ENCODE measurements at regions not wholly inside any gene's neighbourhood (a gene's known extent, or its start where the extent isn't known, plus 50 kb on each side); places are given as distances from the start of the nearest gene placed in this dataset.

DNA sequence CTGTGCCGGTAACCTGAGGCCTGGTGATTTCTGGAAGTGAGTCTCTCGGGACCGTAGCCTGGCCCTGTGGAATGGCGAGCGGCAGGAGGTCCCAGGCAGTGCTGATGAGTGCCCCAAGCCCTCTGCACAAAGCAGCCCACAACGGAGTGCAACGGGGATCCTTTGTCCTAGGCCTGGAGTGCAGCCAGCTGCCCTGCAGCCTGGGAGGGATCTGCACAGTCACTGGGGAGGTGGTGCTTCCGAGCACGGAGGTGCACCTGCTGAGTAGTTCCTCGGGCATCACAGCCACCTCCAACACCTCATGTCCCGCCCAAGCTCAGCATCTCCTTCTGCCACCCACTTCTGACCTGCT lies 162.8 kb upstream of the ZMIZ1 start:
- WGBS, 3 donors = 81 to 90% (median 88%) methylated on average over 11 of the region's 11 CpGs
- no peak overlapping the region for H3K27ac ChIP-seq
- H3K4me1 ChIP-seq (ENCODE audit: insufficient read depth) = no peaks in the 10 kb centered on the region
- H3K27me3 ChIP-seq = no peaks in the 10 kb centered on the region
- no peak overlapping the region for H3K4me3 ChIP-seq
- peak in 1 of 5 donors; percentile 20 for DNase-seq
- H3K9me3 ChIP-seq = no peaks in the 10 kb centered on the region
- no peaks in the 10 kb centered on the region for H3K36me3 ChIP-seq
- intact Hi-C loops (cut with DNase I) = no loop called here
- TF ChIP-seq, protein P1, sequence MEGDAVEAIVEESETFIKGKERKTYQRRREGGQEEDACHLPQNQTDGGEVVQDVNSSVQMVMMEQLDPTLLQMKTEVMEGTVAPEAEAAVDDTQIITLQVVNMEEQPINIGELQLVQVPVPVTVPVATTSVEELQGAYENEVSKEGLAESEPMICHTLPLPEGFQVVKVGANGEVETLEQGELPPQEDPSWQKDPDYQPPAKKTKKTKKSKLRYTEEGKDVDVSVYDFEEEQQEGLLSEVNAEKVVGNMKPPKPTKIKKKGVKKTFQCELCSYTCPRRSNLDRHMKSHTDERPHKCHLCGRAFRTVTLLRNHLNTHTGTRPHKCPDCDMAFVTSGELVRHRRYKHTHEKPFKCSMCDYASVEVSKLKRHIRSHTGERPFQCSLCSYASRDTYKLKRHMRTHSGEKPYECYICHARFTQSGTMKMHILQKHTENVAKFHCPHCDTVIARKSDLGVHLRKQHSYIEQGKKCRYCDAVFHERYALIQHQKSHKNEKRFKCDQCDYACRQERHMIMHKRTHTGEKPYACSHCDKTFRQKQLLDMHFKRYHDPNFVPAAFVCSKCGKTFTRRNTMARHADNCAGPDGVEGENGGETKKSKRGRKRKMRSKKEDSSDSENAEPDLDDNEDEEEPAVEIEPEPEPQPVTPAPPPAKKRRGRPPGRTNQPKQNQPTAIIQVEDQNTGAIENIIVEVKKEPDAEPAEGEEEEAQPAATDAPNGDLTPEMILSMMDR (IDR thresholded peaks at IDR 0.05) = no peak

GRCh38 chr10:78906734-78907390 lies 161.9 kb upstream of the ZMIZ1 start:
- no peaks in the 10 kb centered on the region for H3K9me3 ChIP-seq
- intact Hi-C loops (cut with DNase I) = no loop called here
- DNase-seq = peak in 1 of 5 donors; percentile 2
- H3K27me3 ChIP-seq = no peaks in the 10 kb centered on the region
- TF ChIP-seq EP300 (IDR thresholded peaks at IDR 0.05) = no peak
- TF ChIP-seq, protein P1 (IDR thresholded peaks at IDR 0.05) = no peak
- TF ChIP-seq POLR2A (IDR thresholded peaks at IDR 0.05) = no peak
- WGBS, 3 donors = 76 to 90% (median 77%) methylated on average over 3 of the region's 3 CpGs
- H3K36me3 ChIP-seq = no peaks in the 10 kb centered on the region
- no peaks in the 10 kb centered on the region for H3K4me1 ChIP-seq (ENCODE audit: insufficient read depth)
- H3K27ac ChIP-seq = no peak overlapping the region
- no peak overlapping the region for H3K4me3 ChIP-seq

GRCh38 chr10:78907551-78908211 lies 161.1 kb upstream of the ZMIZ1 start:
- DNase-seq = peak in 1 of 5 donors; percentile 25
- intact Hi-C loops (cut with DNase I) = no loop called here
- no peaks in the 10 kb centered on the region for H3K9me3 ChIP-seq
- 76 to 86% (median 81%) methylated on average over 11 of the region's 11 CpGs for WGBS, 3 donors
- no peaks in the 10 kb centered on the region for H3K36me3 ChIP-seq
- H3K4me1 ChIP-seq (ENCODE audit: insufficient read depth) = no peaks in the 10 kb centered on the region
- no peaks in the 10 kb centered on the region for H3K27me3 ChIP-seq
- H3K27ac ChIP-seq = no peak overlapping the region
- TF ChIP-seq, protein P1 (IDR thresholded peaks at IDR 0.05) = no peak
- no peak for TF ChIP-seq EP300 (IDR thresholded peaks at IDR 0.05)
- no peak for TF ChIP-seq POLR2A (IDR thresholded peaks at IDR 0.05)
- H3K4me3 ChIP-seq = no peak overlapping the region

GRCh38 chr10:78909221-78909620 lies 159.5 kb upstream of the ZMIZ1 start:
- no peak overlapping the region for H3K27ac ChIP-seq
- no peaks in the 10 kb centered on the region for H3K27me3 ChIP-seq
- TF ChIP-seq, protein P1 (IDR thresholded peaks at IDR 0.05) = no peak
- TF ChIP-seq EP300 (IDR thresholded peaks at IDR 0.05) = no peak
- TF ChIP-seq POLR2A (IDR thresholded peaks at IDR 0.05) = no peak
- intact Hi-C loops (cut with DNase I) = no loop called here
- peak in 1 of 5 donors; percentile 11 for DNase-seq
- no peak overlapping the region for H3K4me3 ChIP-seq
- no peaks in the 10 kb centered on the region for H3K4me1 ChIP-seq (ENCODE audit: insufficient read depth)
- no peaks in the 10 kb centered on the region for H3K36me3 ChIP-seq
- no peaks in the 10 kb centered on the region for H3K9me3 ChIP-seq
- 69 to 79% (median 70%) methylated on average over 6 of the region's 6 CpGs for WGBS, 3 donors
